ENCODE measurements at regions not wholly inside any gene's neighbourhood (a gene's known extent, or its start where the extent isn't known, plus 50 kb on each side); places are given as distances from the start of the nearest gene placed in this dataset.

DNA sequence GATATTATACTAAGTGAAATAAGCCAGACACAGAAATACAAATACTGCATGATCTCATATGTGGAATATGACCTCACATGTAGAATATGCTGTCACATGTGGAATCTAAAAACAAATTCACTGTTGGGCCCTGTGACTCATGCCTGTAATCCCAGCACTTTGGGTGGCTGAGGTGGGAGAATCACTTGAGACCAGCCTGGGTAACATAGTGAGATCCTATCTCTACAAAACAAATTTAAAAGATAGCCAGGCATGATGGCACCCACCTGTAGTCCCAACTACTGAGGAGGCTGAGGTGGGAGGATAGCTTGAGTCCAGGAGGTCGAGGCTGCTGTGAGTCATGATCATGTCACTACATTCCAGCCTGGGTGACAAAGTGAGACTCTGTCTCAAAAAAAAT lies 160.3 kb downstream of the PTEN start:
- ATAC-seq (replicated peaks in 1 of 2) (no peak), DNase-seq (no peak)
- Mint-ChIP-seq H3K27ac (no peak overlapping the region), H3K27me3 (ENCODE audit: low read depth) (no peaks in the 10 kb centered on the region), H3K4me1 (ENCODE audit: low read depth) (peaks cover 8% of the 10 kb centered on the region), H3K9me3 (peaks cover 0 to 4% of the 10 kb centered on the region in 2 donors), H3K4me3 (no peak overlapping the region), H3K36me3 (ENCODE audit: insufficient read depth in 2 of 2) (peaks cover 1 to 2% of the 10 kb centered on the region in 2 donors)

GRCh38 chr10:88026031-88026430 lies 162.6 kb downstream of the PTEN start:
- Mint-ChIP-seq H3K9me3 (peaks cover 0 to 4% of the 10 kb centered on the region in 2 donors), H3K36me3 (ENCODE audit: insufficient read depth in 2 of 2) (peaks cover 1 to 2% of the 10 kb centered on the region in 2 donors), H3K27me3 (ENCODE audit: low read depth) (no peaks in the 10 kb centered on the region), H3K4me3 (no peak overlapping the region), H3K27ac (no peak overlapping the region), H3K4me1 (ENCODE audit: low read depth) (peaks cover 11% of the 10 kb centered on the region)
- ATAC-seq (replicated peaks in 1 of 2) (no peak), DNase-seq (no peak)

DNA sequence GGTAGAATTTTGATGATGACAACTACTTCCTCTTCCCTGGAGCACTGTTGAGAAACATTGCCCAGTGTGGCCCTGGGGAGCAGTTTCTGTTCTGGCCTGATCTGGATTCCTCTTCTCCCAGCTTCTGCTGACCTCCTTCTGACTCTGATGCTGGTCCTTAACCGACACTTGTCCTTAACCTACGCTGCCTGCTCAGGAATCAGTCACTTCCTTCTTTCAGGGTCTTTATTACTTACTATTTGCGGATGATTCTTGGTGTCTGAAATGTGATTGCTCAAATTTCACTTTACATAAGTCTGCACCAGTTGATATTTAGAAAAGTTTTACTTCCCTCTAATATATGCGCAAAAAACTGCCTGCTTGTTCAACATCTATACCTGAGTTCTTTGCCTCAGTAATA lies 164.1 kb downstream of the PTEN start:
- Mint-ChIP-seq H3K27me3 (ENCODE audit: low read depth) (no peaks in the 10 kb centered on the region), H3K4me1 (ENCODE audit: low read depth) (peaks cover 15% of the 10 kb centered on the region), H3K4me3 (no peak overlapping the region), H3K27ac (no peak overlapping the region), H3K9me3 (peaks cover 0 to 4% of the 10 kb centered on the region in 2 donors), H3K36me3 (ENCODE audit: insufficient read depth in 2 of 2) (no peaks in the 10 kb centered on the region)
- ATAC-seq (replicated peaks in 1 of 2) (no peak), DNase-seq (no peak)

- Mint-ChIP-seq H3K27ac (no peak overlapping the region), H3K9me3 (peaks cover 0 to 4% of the 10 kb centered on the region in 2 donors), H3K36me3 (ENCODE audit: insufficient read depth in 2 of 2) (no peaks in the 10 kb centered on the region), H3K4me1 (ENCODE audit: low read depth) (peaks cover 19% of the 10 kb centered on the region), H3K27me3 (ENCODE audit: low read depth) (no peaks in the 10 kb centered on the region), H3K4me3 (no peak overlapping the region)
- ATAC-seq (replicated peaks in 1 of 2) (no peak), DNase-seq (no peak)
These were observed 164.6 kb downstream of the PTEN start for GRCh38 chr10:88028072-88028471.

DNA sequence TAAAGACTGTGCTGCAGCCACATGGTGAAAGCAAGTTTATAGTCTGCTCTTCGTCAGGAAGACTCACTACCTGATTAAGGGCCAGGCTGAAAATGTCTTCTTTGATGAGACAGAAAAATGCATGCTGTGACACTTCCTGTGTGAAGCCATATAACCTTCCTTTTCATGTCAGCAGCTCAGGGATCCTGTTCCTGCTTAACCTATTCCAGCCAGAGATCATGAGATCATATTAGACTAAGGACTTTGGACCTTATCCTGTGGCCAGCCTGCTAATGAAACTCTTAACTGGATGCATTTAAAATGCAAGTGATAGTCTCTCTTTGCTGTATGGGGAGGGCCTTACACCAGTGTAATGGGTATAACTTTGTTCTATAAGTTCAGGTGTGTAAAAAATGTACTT lies 165.2 kb downstream of the PTEN start:
- Mint-ChIP-seq H3K9me3 (no peaks in the 10 kb centered on the region), H3K27me3 (ENCODE audit: low read depth) (no peaks in the 10 kb centered on the region), H3K4me1 (ENCODE audit: low read depth) (peaks cover 19% of the 10 kb centered on the region), H3K4me3 (no peak overlapping the region), H3K36me3 (ENCODE audit: insufficient read depth in 2 of 2) (no peaks in the 10 kb centered on the region), H3K27ac (no peak overlapping the region)
- ATAC-seq (replicated peaks in 1 of 2) (no peak), DNase-seq (no peak)

GRCh38 chr10:88032566-88032965 lies 169.1 kb downstream of the PTEN start:
- Mint-ChIP-seq H3K9me3 (no peaks in the 10 kb centered on the region), H3K4me3 (no peak overlapping the region), H3K27ac (no peak overlapping the region), H3K36me3 (ENCODE audit: insufficient read depth in 2 of 2) (no peaks in the 10 kb centered on the region), H3K27me3 (ENCODE audit: low read depth) (no peaks in the 10 kb centered on the region), H3K4me1 (ENCODE audit: low read depth) (peaks cover 22% of the 10 kb centered on the region)
- DNase-seq, result no peak
- no peak for ATAC-seq (replicated peaks in 1 of 2)

DNA sequence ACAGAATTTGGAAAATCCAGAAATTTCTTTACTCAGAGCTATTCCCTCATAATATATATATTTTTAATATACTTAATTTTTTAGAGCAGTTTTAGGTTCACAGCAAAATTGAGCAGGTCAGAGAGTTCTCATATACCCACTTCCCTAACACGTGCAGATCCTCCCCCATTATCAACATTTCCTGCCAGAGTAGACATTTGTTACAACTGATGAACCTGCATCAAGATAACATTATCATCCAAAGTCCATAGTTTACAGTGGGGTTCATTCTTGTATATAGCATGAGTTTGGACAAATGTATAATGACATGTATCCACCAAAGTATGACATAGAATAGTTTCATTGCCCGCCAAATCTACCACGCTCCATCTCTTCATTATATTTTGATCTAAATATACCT lies 170.0 kb downstream of the PTEN start:
- Mint-ChIP-seq H3K4me1 (ENCODE audit: low read depth) (peaks cover 22% of the 10 kb centered on the region), H3K27ac (no peak overlapping the region)
- ATAC-seq (replicated peaks in 1 of 2), result no peak

GRCh38 chr10:88033793-88034192 lies 170.4 kb downstream of the PTEN start:
- H3K9me3 Mint-ChIP-seq, result no peaks in the 10 kb centered on the region
- H3K4me3 Mint-ChIP-seq, result no peak overlapping the region
- no peaks in the 10 kb centered on the region for H3K27me3 Mint-ChIP-seq (ENCODE audit: low read depth)
- H3K27ac Mint-ChIP-seq, result no peak overlapping the region
- peaks cover 22% of the 10 kb centered on the region for H3K4me1 Mint-ChIP-seq (ENCODE audit: low read depth)
- DNase-seq (no peak), ATAC-seq (replicated peaks in 1 of 2) (no peak)
- no peaks in the 10 kb centered on the region for H3K36me3 Mint-ChIP-seq (ENCODE audit: insufficient read depth in 2 of 2)

More for the DNA sequence above, 170.0 kb downstream of the PTEN start:
- DNase-seq, result no peak
- Mint-ChIP-seq H3K9me3 (no peaks in the 10 kb centered on the region), H3K4me3 (no peak overlapping the region), H3K36me3 (ENCODE audit: insufficient read depth in 2 of 2) (no peaks in the 10 kb centered on the region), H3K27me3 (ENCODE audit: low read depth) (no peaks in the 10 kb centered on the region)

DNA sequence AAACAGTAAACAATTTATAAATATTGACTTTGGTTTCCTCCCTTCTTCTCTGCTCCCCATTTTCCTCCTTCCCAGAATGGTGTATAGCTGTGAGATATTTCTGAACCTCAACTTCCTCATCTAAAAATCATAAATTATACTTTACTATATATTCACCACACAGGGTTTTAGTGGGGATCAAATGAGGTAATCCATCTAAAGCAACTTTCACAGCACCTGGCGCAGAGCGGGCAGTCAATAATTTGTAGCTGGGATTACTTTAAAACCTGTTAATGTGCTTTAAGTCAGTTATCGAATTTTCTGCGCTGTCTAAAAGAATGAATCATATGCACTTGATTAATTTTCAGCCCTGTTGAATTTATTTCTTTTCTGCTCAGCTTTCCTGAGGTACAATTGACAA lies 172.7 kb downstream of the PTEN start:
- no peak for DNase-seq
- Mint-ChIP-seq H3K4me1 (ENCODE audit: low read depth) (peaks cover 19% of the 10 kb centered on the region), H3K4me3 (no peak overlapping the region), H3K27me3 (ENCODE audit: low read depth) (no peaks in the 10 kb centered on the region), H3K27ac (no peak overlapping the region), H3K9me3 (no peaks in the 10 kb centered on the region), H3K36me3 (ENCODE audit: insufficient read depth in 2 of 2) (no peaks in the 10 kb centered on the region)
- no peak for ATAC-seq (replicated peaks in 1 of 2)

- H3K9me3 Mint-ChIP-seq, result no peaks in the 10 kb centered on the region
- DNase-seq (no peak), ATAC-seq (replicated peaks in 1 of 2) (peak in 1 of 2 donors; percentile 44)
- no peaks in the 10 kb centered on the region for H3K36me3 Mint-ChIP-seq (ENCODE audit: insufficient read depth in 2 of 2)
- H3K27ac Mint-ChIP-seq, result peak overlapping the region; percentile 0
- no peaks in the 10 kb centered on the region for H3K27me3 Mint-ChIP-seq (ENCODE audit: low read depth)
- H3K4me3 Mint-ChIP-seq, result peak overlapping the region in 1 of 2 donors; percentile 5
- H3K4me1 Mint-ChIP-seq (ENCODE audit: low read depth), result peaks cover 14% of the 10 kb centered on the region
These were observed 174.2 kb downstream of the PTEN start for GRCh38 chr10:88037623-88038022.

- DNase-seq (no peak), ATAC-seq (replicated peaks in 1 of 2) (no peak)
- no peak overlapping the region for H3K27ac Mint-ChIP-seq
- H3K4me1 Mint-ChIP-seq (ENCODE audit: low read depth), result peaks cover 11% of the 10 kb centered on the region
- H3K36me3 Mint-ChIP-seq (ENCODE audit: insufficient read depth in 2 of 2), result no peaks in the 10 kb centered on the region
- H3K4me3 Mint-ChIP-seq, result no peak overlapping the region
- H3K27me3 Mint-ChIP-seq (ENCODE audit: low read depth), result no peaks in the 10 kb centered on the region
- H3K9me3 Mint-ChIP-seq, result no peaks in the 10 kb centered on the region
These were observed 174.8 kb downstream of the PTEN start for GRCh38 chr10:88038268-88038667.

DNA sequence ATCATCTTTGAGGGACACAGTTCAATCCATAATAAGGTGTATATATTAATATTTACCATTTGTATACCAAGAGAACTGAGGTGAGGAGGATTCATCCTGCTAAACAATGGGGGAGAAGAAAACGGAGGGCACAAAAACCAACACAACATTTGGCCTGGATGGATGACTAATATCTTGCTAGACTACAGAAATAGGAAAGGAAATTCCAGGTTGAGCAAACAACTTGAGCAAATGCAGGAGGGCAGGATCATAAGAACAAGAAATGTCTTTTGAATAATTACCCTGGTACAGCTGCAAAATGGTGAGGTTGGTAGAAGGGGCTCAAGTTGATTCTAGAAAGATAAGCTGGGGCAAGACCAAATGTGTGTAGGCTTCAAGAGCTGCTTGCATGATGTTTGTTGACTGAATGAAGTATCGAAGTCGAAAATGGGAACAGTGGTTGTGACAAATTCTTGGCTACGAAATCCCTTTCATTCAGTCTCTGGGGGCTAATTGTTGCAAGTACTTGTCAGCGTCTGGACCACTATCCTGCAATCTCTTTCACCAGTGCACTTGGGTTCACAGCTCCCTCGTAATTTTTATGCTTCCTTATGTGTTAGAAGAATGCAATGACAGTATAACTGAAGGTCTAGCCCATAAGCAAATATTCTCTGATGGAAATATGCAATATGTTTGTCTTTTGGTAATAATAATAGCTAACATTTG lies 176.2 kb downstream of the PTEN start:
- Mint-ChIP-seq H3K9me3 (no peaks in the 10 kb centered on the region), H3K4me1 (ENCODE audit: low read depth) (peaks cover 11% of the 10 kb centered on the region), H3K36me3 (ENCODE audit: insufficient read depth in 2 of 2) (no peaks in the 10 kb centered on the region), H3K4me3 (no peak overlapping the region), H3K27me3 (ENCODE audit: low read depth) (no peaks in the 10 kb centered on the region), H3K27ac (no peak overlapping the region)
- no peak for ATAC-seq (replicated peaks in 1 of 2)
- DNase-seq, result no peak

DNA sequence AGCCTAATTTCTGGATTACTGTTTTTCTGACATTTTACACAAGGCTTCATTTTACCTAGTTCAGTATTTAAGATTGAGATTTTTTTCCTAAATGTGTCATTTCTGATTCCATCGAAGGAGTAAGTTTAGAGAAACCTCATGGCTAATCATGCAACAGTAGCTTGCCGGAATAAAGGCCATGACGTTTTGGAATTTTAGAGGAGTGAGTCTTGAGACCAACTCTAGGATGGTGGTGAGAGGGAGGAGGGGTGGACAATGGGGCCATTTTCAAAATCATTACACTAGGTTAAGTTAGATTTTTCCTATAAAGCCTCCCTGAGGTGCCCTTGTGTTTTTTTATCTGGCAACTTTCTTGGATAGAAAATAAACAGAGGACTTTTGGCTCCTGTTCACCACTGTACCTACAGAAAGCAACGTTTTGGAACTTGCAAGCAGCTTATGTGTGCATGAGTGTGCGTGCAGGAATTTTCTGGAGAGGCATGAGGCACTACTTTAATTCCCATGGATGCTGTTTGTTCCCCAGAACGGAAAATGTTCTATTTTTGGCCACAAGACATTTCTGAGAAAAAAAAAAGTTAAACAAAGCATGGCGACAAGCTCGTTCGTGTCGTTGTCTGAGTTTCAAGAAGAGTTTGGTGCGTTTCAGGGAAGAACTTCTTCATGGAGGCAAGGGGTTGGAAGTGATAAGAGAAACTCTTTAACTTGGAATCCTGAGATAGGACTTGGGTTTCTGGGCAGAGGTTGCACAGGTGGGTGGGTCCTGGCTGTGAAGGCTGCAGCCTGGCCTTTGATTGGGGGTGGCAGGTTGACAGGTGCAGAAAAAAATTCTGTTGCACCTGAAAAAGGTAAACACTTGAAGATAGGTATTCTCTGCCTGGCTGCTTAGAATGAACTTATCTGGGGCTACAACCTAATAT lies 178.1 kb downstream of the PTEN start:
- peaks cover 0 to 6% of the 10 kb centered on the region in 2 donors for H3K9me3 Mint-ChIP-seq
- H3K4me1 Mint-ChIP-seq (ENCODE audit: low read depth), result peaks cover 15% of the 10 kb centered on the region
- H3K27me3 Mint-ChIP-seq (ENCODE audit: low read depth), result no peaks in the 10 kb centered on the region
- no peak overlapping the region for H3K27ac Mint-ChIP-seq
- H3K36me3 Mint-ChIP-seq (ENCODE audit: insufficient read depth in 2 of 2), result no peaks in the 10 kb centered on the region
- no peak for DNase-seq
- no peak overlapping the region for H3K4me3 Mint-ChIP-seq
- ATAC-seq (replicated peaks in 1 of 2), result no peak
